ENCODE measurements at regions not wholly inside any gene's neighbourhood (a gene's known extent, or its start where the extent isn't known, plus 50 kb on each side); places are given as distances from the start of the nearest gene placed in this dataset.

DNA sequence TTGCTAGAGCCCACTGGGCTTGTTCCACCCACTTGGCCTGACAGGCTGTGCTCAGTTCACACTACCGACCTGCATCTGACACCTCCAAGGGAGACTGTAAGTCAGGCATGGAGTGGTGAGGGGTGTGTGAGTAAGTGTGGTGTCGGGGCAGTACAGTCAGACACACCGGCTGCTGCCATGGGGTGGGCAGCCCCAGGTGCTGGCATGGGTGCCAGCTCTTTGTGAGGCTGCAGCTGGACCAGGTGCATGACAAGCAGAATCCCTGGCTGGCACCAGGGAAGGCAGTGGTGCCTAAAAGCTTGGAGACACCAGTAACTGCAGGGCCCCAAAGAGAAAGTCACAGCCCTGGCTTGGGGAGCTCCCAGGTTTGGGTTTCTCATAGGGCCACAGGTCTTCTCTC, 665.0 kb downstream of the SH3BGRL start:
- 0% methylated on average over 1 of the region's 3 CpGs for WGBS (ENCODE audit: insufficient coverage, low coverage, missing lambda C conversion rate)
- ChIA-PET POLR2A (no interaction called here), CTCF (ENCODE audit: low intra/inter-chr PET ratio) (no interaction called here)
- Histone ChIP-seq H3K9me1 (ENCODE audit: control insufficient read depth, insufficient read depth, low read length) (no peaks in the 10 kb centered on the region), H3K4me1 (replicated peaks in 1 of 2; ENCODE audit: control insufficient read depth in 2 of 2, insufficient read depth in 2 of 2, low read length in 2 of 2) (no peaks in the 10 kb centered on the region), H3K27me3 (ENCODE audit: control insufficient read depth in 2 of 2, insufficient read depth in 2 of 2, low read length in 2 of 2) (no peaks in the 10 kb centered on the region), H3K36me3 (ENCODE audit: control insufficient read depth, insufficient read depth, low read length) (no peaks in the 10 kb centered on the region), H3K4me3 (no peak overlapping the region), H3K27ac (ENCODE audit: extremely low read depth, low read depth, low read length) (no peak overlapping the region), H3K79me2 (ENCODE audit: control insufficient read depth, insufficient read depth, low read length) (no peaks in the 10 kb centered on the region), H3K4me2 (ENCODE audit: insufficient read depth, low read length) (no peak overlapping the region), H3K9me3 (replicated peaks; ENCODE audit: control insufficient read depth, insufficient read depth, low read depth, low read length) (no peaks in the 10 kb centered on the region), H4K20me1 (replicated peaks; ENCODE audit: control insufficient read depth, insufficient read depth, low read length) (no peaks in the 10 kb centered on the region), H2AFZ (ENCODE audit: low read depth, low read length) (no peak overlapping the region), H3K9ac (ENCODE audit: insufficient read depth in 1 of 2, low read depth in 2 of 2, low read length in 2 of 2) (no peak overlapping the region)
- DNase-seq (ENCODE audit: extremely low read depth in 1 of 4, low spot score in 3 of 4) = no peak
- ATAC-seq = no peak
- BruUV-seq (replicated peaks) = no TSS peak
- in situ Hi-C loops (cut with MboI) = no loop called here
- FAIRE-seq = no peak
- intact Hi-C loops (cut with micrococcal nuclease) = no loop called here
- no peak for TF ChIP-seq SMARCC2 (IDR thresholded peaks at IDR 0.05; ENCODE audit: low read depth)
- no peak for TF ChIP-seq ZNF57 (CRISPR knock-in tag; IDR thresholded peaks at IDR 0.05)
- TF ChIP-seq, protein P1, sequence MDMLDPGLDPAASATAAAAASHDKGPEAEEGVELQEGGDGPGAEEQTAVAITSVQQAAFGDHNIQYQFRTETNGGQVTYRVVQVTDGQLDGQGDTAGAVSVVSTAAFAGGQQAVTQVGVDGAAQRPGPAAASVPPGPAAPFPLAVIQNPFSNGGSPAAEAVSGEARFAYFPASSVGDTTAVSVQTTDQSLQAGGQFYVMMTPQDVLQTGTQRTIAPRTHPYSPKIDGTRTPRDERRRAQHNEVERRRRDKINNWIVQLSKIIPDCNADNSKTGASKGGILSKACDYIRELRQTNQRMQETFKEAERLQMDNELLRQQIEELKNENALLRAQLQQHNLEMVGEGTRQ (CRISPR knock-in tag; IDR thresholded peaks at IDR 0.05) = no peak
- TF ChIP-seq CHD2 (IDR thresholded peaks at IDR 0.05; ENCODE audit: low read depth, low read length) = no peak
- TF ChIP-seq ZNF764 (CRISPR knock-in tag; IDR thresholded peaks at IDR 0.05; ENCODE audit: low read depth) = no peak
- TF ChIP-seq, protein P2, sequence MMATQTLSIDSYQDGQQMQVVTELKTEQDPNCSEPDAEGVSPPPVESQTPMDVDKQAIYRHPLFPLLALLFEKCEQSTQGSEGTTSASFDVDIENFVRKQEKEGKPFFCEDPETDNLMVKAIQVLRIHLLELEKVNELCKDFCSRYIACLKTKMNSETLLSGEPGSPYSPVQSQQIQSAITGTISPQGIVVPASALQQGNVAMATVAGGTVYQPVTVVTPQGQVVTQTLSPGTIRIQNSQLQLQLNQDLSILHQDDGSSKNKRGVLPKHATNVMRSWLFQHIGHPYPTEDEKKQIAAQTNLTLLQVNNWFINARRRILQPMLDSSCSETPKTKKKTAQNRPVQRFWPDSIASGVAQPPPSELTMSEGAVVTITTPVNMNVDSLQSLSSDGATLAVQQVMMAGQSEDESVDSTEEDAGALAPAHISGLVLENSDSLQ (IDR thresholded peaks at IDR 0.05) = no peak
- TF ChIP-seq NFXL1 (CRISPR knock-in tag; IDR thresholded peaks at IDR 0.05) = no peak
- no peak for TF ChIP-seq CHD7 (IDR thresholded peaks at IDR 0.05; ENCODE audit: low read depth, low read length)
- no peak for TF ChIP-seq SP1 (CRISPR knock-in tag; IDR thresholded peaks at IDR 0.05)
- no peak for TF ChIP-seq KLF1 (tag; IDR thresholded peaks at IDR 0.05)
- no peak for TF ChIP-seq MCM5 (IDR thresholded peaks at IDR 0.05; ENCODE audit: low read depth)
- no peak for TF ChIP-seq ZKSCAN1 (IDR thresholded peaks at IDR 0.05; ENCODE audit: low read depth, low read length)

Measured in K562 (cell line).